Activated CD4-positive, alpha-beta T cell treated with anti-CD3 and anti-CD28 coated beads, Interleukin-2, amount 50 U/mL, for 16 hours (primary cell): ENCODE measurements at regions not wholly inside any gene's neighbourhood (a gene's known extent, or its start where the extent isn't known, plus 50 kb on each side); places are given as distances from the start of the nearest gene placed in this dataset.
A peak's percentile ranks its signal among the peaks of the same experiment; 100 is the strongest.
"Not testable (repeated sequence)": the region's sequence is repeated elsewhere in the genome, so short reads cannot be mapped to it uniquely, and the experiment has no call there.

Experiments used
- DNase-seq: peaks from one replicate; pipeline ENCODE4 v3.0.0-alpha.2; 2020

DNA sequence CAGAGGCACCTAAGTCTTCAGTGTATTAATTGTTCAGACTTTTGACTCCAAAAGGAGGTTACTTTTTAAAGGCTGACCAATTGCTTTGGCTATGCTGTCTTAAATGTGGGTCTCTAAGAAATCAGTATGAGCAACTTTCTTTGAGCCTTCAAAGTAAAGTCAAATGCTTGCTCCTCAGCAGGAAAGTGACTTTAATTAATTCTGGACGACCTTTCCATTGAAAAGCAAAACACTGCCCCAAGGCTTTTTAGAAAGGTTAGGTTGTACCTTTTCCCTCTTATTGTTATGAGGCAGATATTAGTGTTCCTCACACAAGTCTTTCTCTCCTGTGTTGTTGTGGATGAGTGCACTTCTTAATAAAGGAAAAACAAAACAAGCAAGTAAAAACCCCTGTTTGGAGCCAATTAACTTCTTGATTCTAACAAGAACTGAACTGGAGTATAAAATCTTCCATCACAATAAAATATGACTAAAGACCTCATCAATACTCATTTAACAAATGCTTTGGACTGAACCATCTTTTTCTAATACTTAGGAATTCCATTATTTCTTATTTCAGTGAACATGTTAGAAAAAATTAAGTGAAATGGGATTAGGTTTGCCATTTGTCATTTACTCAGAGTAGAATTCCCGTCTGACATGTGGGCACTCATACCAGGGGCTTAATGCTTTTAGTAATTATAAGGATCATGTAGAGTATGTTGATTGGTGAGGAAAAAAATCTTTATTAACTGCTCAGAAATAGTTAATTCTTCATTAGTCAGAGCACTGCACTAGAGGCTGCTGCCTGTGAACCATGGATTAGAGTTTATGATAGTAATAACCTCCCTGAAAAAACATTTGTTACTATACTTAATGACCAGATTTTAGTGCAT, 159.1 kb upstream of the ZNF608 start:
- DNase-seq = no peak

DNA sequence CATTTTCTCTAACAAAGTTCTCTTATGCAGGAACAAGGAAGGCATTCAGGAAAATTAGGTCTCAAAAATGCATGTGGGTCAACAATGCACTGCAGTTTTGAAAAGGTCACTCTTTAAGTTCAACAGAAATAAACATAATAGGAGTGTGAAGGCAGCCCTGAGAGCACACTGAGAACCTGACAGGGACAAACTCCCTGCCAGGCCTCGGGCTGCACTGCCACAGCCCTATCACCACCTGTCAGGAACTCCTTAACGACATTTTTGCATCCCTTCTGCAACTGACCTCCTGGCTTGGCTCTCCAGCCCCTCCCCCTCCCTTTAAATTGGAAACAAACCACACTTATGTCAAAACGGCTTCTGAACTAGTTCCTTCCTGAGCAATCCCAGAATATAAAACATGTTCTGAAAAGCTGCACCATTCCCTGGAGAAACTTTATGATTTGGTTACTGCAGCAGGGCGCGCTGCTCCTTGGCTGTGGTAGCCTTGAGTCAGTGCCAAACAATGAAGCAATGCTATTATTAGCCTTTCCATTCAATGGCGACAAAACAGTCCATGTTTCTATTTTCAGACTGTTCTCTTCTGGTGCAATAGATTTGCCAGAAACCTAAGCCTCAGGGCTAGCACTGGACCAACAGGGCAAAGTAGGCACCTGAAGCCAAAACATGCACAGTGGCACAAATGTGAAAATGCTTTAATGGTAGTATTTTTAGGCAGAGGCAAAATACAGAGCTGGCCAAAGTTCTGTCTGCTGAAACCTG, 160.1 kb upstream of the ZNF608 start:
- DNase-seq = no peak

DNA sequence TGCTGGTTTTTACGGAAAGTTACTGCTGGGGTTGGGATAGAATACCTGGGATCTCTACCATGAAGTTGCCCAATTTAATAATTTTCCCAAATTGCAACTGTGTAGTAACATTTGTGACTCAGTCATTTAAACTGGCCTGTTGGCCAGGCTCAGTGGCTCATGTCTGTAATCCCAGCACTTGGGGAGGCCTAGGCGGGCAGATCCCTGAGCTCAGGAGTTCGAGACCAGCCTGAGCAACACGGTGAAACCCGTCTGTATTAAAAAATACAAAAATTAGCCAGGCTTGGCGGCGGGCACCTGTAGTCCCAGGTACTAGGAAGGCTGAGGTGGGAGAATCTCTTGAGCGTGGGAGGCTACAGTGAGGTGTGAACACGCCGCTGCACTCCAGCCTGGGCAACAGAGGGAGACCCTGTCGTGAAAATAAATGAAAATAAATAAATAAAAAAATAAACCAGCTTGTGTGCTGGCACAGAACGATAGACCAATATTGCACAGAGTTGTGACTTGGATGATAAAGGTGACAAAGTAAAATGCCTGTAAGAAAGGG, 160.7 kb upstream of the ZNF608 start:
- no peak for DNase-seq

DNA sequence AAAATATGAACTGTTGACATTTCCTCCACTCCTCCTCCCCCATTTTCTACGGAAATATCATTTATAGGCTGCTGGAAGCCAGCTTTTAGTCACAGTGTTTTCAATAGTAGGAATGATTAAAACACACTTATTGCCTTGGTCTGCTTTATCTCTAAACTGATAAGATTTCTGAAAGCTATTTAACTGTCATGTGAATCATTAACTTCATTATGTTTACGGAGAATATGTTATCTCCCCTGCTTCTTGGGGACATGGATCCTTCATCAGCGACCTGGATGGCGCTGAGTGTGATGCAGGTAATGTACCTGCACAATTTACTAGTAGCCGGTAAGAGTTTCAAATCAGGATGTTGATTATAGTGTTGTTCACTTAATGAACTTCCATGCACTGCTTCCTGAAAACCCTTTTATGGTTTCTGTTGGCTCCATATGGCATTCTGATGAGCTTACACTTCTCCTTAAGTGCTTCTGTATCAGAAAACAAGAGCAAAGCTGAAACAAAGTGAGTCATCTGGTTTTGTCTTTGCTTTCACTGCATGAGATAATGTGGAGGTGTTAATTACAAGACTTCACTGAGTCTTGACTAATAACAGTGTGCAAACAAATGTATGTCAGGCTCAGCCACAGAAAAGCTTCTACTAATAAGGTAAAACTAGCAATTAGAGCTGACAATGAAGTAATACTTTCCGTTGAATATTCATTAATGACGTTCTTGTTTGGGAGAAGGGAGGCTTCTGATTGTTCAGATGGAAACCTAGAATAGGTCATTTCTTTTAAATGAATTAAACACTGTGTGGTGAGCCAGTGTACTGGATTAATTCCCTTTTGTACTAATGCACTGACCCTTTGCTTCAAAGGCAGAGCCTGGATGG, 162.4 kb upstream of the ZNF608 start:
- peak; percentile 27 for DNase-seq

DNA sequence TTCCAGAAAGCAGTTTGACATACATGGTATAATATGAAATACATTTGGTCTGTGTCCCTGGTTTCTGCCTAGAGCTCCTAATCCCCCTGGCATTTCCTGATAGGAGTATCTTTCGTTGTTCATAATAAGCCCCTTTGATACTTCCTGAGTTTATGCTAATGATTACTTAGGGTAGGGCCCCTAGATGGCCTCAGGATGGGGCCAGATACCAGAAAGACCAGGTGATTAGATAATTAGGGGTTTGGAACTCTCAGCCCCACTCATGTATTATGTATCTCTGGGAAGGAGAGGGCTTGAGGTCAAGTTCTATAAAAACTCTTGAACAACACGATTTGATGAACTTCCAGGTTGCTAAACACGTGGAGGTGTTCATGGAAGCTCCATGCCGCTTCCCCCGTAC, 163.3 kb upstream of the ZNF608 start:
- no peak for DNase-seq

DNA sequence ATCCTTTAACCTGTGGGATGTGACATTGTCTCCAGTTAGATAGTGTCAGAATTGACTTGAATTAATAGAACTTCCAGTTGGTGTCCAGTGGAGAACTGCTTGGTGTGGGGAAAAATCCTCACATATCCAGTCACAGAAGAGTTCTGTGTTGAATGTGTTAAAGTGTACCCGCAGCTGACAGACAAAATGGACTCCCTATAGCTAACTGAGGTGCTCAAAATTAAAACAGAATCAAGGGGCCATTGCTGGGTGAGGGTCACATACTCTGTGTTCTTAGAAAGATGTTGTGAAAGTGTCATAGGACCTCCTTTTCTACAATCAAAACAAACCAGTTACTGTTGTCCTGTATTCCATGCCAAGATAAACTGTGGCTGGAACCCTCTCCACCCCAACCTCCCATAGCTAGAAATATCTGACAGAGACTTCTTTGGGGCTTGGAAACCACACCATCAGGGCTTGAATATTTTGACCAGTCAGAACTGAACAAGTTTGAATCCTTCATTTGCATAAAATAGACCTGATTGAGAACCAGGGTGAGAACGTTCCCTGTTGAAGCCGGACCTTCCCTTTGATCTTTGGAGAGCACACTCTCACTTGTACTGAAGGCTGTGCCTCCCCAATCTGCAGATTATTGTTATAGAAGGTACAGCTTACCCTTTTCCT, 164.0 kb upstream of the ZNF608 start:
- no peak for DNase-seq

DNA sequence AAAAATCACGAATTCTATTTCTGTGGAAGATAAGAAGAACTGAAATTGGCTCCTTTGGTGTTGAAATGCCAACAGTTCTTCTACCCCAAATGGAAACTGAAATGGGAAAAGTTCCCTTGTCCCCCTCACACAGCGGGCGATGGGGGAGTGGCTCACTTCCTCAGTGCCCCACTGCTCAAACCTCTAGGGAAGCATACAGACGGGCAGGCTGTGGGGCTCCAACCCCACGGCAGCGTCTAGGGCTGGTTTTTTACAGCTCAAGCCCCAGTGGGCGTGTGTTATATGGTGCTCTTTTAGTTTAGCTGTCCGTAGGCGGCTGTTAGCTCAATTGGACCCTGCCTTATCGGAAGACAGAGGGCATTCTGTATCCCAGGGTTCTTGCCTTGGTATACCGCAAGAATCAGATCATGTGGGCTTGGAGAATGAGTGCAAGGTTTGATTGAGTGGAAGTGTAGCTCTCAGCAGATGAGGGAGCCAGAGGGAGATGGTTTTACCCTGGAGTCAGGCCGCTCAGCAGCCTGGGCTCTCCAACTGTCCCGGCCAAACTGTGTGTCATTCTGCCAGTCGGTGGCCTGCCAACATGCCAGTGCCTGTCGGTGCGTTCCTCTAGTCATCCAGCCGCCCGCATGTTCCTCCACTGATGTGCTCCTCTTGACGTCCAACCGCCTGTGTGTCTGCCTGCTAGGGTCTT, 166.3 kb upstream of the ZNF608 start:
- no peak for DNase-seq

DNA sequence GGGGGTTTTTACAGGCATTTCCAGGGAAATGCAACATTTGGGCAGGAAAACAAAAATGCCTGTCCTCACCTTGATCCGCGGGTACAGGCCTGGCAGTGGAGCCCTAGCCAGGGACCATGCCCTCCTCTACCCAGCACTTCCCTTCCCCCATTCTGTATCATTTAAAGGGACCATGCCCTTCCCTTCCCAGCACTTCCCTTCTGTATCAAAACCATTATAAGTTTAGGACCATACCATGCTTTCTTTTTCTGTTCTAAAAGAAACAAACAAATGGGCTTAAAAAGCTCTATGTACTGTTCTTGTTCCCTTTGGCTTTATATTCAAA, 166.9 kb upstream of the ZNF608 start:
- DNase-seq = no peak

DNA sequence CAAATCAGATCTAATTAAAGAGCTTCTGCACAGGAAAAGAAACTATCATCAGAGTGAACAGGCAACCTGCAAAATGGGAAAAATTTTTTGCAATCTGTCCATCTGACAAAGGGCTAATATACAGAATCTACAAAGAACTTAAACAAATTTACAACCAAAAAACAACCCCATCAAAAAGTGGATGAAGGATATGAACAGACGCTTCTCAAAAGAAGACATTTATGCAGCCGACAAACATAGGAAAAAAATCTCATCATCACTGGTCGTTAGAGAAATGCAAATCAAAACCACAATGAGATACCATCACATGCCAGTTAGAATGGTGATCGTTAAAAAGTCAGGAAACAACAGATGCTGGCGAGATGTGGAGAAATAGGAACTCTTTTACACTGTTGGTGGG, 169.9 kb upstream of the ZNF608 start:
- DNase-seq = not testable (repeated sequence)

DNA sequence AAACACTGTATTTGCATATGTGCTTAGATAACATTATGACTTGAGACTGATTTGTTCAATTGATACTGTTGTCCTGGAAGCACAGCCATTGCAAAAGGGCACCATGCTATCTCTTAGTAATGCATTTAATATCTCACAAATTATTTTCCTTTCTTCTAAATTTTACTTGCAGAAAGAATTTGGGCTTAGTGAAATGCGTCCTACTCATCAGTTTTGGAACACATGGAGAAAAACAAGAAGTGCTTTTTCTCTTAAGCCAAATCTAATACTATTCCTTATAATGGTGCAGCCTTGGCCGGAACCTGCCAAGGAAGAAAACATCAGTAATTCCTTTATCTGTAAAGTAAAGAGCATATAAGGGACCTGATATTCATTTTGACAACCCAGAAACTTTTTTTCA, 172.2 kb upstream of the ZNF608 start:
- no peak for DNase-seq

DNA sequence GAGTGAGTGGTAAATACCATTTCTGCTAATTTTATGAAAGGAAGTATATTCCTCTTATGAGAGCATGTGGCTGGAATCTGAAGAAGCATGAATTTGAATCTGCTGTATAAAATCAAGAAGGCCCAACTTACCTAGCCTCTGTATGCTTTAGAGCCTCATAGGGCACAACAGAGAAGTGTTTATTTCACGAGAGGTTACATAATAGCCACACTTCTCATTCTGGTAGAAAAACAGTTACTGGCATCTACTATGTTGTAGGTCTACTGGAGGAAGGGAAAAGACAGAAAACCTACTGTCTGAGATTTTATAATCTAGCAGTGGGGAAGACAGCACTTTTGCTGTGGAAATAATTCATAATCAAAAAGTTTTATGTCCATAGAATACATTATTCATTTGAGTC, 172.6 kb upstream of the ZNF608 start:
- no peak for DNase-seq

DNA sequence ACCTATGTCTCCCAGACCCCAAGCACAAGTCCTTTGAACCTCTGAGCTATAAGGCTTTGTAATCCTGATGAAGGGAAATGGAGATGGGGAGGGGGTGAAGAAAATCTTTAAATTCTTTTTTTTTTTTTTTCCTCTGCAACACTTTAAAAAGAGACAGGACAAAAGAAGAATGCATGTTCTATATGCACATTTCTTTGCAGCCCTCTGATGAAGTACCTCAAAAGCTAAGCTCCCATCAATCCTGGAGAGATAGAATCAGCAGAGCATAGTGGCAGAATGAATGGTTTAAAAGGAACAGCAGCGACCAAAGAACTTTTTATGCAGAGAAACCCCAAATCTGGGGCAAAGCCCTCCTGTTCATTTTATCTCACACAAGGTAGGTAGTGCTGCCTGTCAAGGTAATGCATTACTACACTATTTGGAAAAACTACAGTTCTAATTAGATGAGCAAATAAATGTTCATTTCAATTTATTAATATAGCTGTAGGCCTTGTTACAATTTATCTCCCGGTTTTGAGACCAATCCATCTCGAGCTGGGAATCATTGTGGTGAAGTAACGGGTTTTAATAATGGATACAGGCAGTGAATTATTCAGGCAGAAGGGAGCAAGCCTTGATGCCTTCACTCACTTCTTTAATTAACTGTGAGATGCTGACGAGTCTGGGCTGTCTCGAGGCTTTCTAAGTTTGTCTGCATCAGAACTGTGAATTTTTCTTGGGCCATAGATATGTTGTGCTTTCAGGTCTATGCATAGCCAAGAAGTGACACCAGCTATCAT, 173.5 kb upstream of the ZNF608 start:
- DNase-seq = no peak

DNA sequence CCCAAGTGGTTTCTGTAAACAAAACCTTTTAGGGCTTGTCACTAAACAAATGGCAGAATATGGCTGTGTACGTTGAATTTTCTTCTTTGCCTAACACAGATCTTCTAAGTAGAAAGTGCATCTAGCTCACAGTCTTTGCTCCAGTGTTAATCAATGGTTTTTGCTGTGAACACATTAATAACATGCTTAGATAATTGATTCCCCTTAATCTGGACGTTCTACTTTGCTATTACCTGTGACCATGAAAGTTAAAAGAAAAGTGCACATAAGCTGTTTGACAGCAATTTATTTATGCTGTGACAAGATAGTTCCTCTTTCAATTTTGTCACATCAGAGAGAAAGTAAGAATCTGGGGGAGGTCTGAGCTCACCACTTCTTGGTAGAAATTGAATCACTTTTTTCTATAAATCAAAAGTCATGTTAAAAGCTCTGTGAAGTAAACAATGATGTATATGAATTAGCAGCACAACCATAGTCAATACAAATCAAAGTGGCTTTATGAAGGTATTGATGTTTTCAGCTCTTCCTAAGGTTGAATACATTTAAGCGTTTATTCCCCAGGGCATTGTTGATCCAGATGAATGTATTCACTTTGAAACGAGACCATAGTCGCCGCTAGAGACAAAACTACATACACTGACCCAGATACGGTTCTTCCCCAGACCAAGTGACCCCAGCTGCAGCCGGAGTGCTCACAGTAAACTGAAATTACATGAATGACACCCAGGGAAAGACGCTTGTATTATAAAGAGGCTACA, 174.6 kb upstream of the ZNF608 start:
- no peak for DNase-seq

DNA sequence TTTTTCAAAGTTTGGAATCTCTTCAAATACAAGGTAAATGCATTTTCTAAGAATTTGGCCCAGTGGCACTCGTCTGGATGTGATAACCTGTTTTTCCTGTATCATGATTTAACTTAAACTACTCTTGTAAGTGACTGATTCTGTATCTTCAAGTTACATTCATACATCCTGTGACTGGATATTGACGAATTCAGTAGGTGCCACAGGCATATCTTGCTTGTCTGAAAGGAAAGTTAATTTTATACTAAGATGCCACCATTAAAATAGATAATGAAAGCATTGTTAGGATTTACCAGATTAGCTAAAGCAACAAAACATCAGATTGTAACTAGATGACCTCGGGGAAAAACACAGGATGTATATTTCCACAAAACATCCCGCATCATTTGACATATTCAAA, 175.3 kb upstream of the ZNF608 start:
- DNase-seq = no peak

DNA sequence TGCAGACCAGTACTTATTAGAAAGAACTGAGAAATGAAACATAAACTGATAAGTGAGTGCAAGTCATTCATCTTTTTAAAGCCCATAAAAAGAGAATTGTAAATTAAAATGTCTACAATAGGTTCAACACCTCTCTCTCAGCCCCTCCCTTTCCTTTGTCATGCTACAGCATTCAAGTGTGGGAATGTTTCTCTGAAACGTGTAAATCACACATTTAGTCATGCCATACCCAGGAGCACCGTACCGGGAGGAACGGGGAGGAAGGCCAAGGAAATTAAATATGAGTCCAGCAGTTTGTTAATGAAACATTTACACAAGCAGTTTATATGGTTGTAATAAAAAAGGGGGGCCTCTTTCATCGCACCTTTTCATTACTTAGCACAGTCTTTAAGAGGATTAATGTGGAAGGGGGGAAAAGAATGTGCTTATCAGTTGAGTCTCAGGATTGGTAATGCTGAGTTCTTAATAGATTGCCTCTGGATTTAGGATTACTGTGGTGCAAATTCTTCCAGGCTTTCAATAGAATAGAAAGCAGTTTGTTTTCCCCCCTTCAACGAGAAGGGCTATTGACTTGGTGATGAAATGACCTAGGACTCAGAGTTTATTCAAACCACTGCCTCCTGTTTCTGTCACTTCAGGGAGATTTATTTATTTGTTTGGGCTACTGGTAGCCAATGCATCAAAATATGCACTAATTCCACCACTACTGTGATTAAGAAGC, 176.0 kb upstream of the ZNF608 start:
- no peak for DNase-seq

DNA sequence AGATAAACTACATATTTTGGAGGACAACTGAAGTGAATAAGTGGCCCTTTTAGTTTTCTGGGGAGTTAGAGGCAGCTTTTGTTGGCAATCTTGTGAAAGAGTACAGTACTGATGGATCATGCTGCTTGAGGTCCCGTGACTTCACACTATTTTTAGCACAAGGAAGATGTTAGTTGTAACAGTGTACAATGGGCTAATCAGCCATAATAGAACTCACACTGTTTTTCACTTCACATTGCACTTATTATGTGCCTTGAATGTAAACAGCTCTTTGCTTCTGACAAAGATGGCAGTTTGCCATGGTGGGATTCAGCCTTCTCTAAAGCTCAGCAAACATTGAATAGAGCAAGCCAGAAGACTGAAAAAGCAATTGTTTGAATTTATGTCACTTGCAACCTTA, 176.7 kb upstream of the ZNF608 start:
- DNase-seq = no peak

DNA sequence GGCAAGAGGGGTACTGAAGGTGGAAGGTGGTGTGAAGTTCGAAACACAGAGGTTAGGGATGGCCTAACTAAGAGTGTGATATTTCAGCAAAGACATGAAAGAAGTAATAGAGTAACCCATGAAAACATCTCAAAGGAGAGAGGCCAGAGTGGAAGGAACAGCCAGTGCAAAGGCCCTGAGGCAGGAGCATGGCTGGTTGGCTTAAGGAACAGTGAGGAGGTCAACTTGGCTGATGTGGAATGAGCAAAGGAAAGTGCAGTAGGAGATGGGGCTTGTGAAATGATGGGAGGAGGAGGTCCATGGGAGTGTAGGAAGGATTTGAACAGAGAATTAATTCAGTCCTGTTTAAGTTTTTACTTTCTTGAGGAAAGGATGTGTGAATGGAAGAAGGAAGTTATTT, 178.3 kb upstream of the ZNF608 start:
- no peak for DNase-seq

DNA sequence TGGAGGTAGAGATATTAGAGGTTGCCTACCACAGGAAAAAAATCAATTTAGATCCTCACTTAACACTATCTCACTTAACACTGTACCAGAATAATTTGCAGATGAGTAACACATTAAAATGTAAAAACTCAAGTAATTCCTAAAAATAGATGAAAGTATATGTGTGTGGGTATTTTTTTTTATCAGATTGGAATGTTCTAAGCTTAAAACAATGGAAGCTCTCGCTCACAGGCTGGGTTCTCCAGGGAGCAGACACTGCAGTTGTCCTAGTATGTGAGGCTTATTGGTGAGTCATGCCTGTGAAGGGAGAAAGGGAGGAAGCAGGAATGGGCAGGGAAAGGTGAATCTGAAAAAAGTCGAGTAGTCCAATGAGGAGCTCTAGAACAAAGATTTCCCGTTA, 181.3 kb upstream of the ZNF608 start:
- DNase-seq = no peak

DNA sequence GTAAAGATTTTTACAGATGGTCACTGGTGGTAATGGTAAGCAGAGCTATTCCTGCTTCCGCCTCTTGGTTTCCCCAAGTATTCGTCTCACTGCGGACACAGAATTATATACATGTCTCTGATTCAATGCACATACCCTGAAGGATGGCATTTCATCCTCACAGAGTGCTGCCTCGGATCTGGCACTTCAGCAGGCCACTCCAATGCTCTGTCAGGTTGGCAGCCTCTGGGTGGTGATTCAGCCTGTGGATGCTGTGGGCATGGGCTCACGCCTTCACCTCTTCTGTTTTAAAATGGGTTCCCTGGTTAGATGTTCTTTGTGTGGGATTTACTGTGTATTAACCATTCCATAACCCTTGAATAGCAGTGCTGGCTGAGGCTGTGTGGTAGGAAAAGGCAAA, 182.6 kb upstream of the ZNF608 start:
- DNase-seq = no peak
